ENCODE measurements at regions not wholly inside any gene's neighbourhood (a gene's known extent, or its start where the extent isn't known, plus 50 kb on each side); places are given as distances from the start of the nearest gene placed in this dataset.

DNA sequence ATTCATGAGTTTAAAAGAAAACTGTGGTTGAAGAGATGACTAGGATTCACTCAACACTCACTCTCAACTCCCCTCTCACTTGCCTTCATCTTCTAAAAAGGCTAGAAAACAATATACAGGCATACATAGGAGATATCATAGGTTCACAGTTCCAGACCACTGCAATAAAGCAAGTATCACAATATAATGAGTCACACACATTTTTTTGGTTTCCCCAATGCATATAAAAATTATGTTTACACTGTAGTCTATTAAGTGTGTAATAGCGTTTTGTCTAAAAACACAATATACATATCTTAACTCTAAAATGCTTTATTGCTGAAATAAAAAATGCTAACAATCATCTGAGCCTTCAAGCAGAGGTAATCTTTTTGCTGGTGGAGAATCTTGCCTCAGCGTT is 104.9 kb upstream of the PDE1C start:
- H3K9me2 ChIP-seq (ENCODE audit: insufficient read depth) = no peaks in the 10 kb centered on the region
- H3K36me3 ChIP-seq (ENCODE audit: control insufficient read depth in 1 of 2, insufficient read depth in 2 of 2, low read length in 2 of 2) = no peaks in the 10 kb centered on the region
- H3K27me3 ChIP-seq (ENCODE audit: insufficient read depth, low read length) = peaks cover 20% of the 10 kb centered on the region; the same call in 1 of the 2 replicates
- H3K4me2 ChIP-seq (ENCODE audit: low read length) = no peak overlapping the region
- ATAC-seq (no peak), DNase-seq (ENCODE audit: low read depth, low spot score) (no peak)
- no peak for TF ChIP-seq EGR1 (IDR thresholded peaks at IDR 0.05; ENCODE audit: low read depth)
- no peak for TF ChIP-seq TCF7L2 (IDR thresholded peaks at IDR 0.05; ENCODE audit: borderline replicate concordance, extremely low read depth, insufficient read depth, insufficient read length)
- TF ChIP-seq CEBPB (IDR thresholded peaks at IDR 0.05; ENCODE audit: low read depth) = no peak
- no peak for TF ChIP-seq SRF (IDR thresholded peaks at IDR 0.05; ENCODE audit: low read depth)
- TF ChIP-seq CBX3 (IDR thresholded peaks at IDR 0.05; ENCODE audit: low read depth) = no peak
- TF ChIP-seq, protein P1, sequence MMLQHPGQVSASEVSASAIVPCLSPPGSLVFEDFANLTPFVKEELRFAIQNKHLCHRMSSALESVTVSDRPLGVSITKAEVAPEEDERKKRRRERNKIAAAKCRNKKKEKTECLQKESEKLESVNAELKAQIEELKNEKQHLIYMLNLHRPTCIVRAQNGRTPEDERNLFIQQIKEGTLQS (IDR thresholded peaks at IDR 0.05) = no peak
- TF ChIP-seq YY1 (IDR thresholded peaks at IDR 0.05; ENCODE audit: extremely low read depth, insufficient replicate concordance, low read depth, low read length) = no peak
- no peak for TF ChIP-seq POLR2A (IDR thresholded peaks at IDR 0.05; ENCODE audit: borderline replicate concordance, extremely low read depth, insufficient read depth, insufficient read length)
- TF ChIP-seq ZFX (IDR thresholded peaks at IDR 0.05) = no peak
- no peak for TF ChIP-seq FOSL1 (IDR thresholded peaks at IDR 0.05; ENCODE audit: low read depth)
- no peak for TF ChIP-seq EZH2 (IDR thresholded peaks at IDR 0.05)
- TF ChIP-seq, protein P2, sequence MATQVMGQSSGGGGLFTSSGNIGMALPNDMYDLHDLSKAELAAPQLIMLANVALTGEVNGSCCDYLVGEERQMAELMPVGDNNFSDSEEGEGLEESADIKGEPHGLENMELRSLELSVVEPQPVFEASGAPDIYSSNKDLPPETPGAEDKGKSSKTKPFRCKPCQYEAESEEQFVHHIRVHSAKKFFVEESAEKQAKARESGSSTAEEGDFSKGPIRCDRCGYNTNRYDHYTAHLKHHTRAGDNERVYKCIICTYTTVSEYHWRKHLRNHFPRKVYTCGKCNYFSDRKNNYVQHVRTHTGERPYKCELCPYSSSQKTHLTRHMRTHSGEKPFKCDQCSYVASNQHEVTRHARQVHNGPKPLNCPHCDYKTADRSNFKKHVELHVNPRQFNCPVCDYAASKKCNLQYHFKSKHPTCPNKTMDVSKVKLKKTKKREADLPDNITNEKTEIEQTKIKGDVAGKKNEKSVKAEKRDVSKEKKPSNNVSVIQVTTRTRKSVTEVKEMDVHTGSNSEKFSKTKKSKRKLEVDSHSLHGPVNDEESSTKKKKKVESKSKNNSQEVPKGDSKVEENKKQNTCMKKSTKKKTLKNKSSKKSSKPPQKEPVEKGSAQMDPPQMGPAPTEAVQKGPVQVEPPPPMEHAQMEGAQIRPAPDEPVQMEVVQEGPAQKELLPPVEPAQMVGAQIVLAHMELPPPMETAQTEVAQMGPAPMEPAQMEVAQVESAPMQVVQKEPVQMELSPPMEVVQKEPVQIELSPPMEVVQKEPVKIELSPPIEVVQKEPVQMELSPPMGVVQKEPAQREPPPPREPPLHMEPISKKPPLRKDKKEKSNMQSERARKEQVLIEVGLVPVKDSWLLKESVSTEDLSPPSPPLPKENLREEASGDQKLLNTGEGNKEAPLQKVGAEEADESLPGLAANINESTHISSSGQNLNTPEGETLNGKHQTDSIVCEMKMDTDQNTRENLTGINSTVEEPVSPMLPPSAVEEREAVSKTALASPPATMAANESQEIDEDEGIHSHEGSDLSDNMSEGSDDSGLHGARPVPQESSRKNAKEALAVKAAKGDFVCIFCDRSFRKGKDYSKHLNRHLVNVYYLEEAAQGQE (IDR thresholded peaks at IDR 0.05; ENCODE audit: low read depth) = no peak
- ChIA-PET POLR2A (no interaction called here), RAD21 (ENCODE audit: low non-redundant PET in 1 of 2, low total read pairs in 2 of 2, uncharacterized antibody in 2 of 2, unreplicated experiment in 2 of 2) (no interaction called here), CTCF (no interaction called here)
- no peaks in the 10 kb centered on the region for H3K79me2 ChIP-seq (ENCODE audit: insufficient read depth, low read length)
- no peak overlapping the region for H3K9ac ChIP-seq (ENCODE audit: low read length)
- H3K4me1 ChIP-seq (ENCODE audit: control insufficient read depth in 1 of 2, insufficient read depth in 2 of 2, low read length in 2 of 2) = no peaks in the 10 kb centered on the region
- H3K4me3 ChIP-seq (replicated peaks in 1 of 2; ENCODE audit: low read depth in 1 of 2, low read length in 2 of 2) = no peak overlapping the region
- no peak overlapping the region for H3K27ac ChIP-seq (ENCODE audit: low read depth, low read length)
- H2AFZ ChIP-seq (ENCODE audit: low read depth, low read length, poor library complexity, severe bottlenecking) = no peak overlapping the region
- H4K20me1 ChIP-seq (ENCODE audit: insufficient read depth) = no peaks in the 10 kb centered on the region
- H3K9me3 ChIP-seq (ENCODE audit: control insufficient read depth in 1 of 2, insufficient read depth in 1 of 2, low read depth in 1 of 2, low read length in 2 of 2) = no peaks in the 10 kb centered on the region
- intact Hi-C loops (cut with micrococcal nuclease) = no loop called here
- no TSS peak for BruUV-seq (replicated peaks)

Data from HCT116 (cell line).